GM10266 (cell line): ENCODE measurements at regions not wholly inside any gene's neighbourhood (a gene's known extent, or its start where the extent isn't known, plus 50 kb on each side); places are given as distances from the start of the nearest gene placed in this dataset.

Experiments used
- DNase-seq: peaks from one replicate; pipeline ENCODE4 v3.0.0; 2012; ENCODE audit errors: extremely low spot score
- TF ChIP-seq, protein P1 (sequence below): IDR thresholded peaks from 2 replicates; pipeline ENCODE4 v1.5.1; 2012; ENCODE audit warnings: mild to moderate bottlenecking, low read depth; ENCODE audit not compliant: control insufficient read depth, insufficient read depth; ENCODE audit errors: missing control alignments

GRCh38 chr13:78022164-78022877, 103.7 kb upstream of the EDNRB start:
- TF ChIP-seq, protein P1, sequence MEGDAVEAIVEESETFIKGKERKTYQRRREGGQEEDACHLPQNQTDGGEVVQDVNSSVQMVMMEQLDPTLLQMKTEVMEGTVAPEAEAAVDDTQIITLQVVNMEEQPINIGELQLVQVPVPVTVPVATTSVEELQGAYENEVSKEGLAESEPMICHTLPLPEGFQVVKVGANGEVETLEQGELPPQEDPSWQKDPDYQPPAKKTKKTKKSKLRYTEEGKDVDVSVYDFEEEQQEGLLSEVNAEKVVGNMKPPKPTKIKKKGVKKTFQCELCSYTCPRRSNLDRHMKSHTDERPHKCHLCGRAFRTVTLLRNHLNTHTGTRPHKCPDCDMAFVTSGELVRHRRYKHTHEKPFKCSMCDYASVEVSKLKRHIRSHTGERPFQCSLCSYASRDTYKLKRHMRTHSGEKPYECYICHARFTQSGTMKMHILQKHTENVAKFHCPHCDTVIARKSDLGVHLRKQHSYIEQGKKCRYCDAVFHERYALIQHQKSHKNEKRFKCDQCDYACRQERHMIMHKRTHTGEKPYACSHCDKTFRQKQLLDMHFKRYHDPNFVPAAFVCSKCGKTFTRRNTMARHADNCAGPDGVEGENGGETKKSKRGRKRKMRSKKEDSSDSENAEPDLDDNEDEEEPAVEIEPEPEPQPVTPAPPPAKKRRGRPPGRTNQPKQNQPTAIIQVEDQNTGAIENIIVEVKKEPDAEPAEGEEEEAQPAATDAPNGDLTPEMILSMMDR: no peak
- peak; percentile 44 for DNase-seq

DNA sequence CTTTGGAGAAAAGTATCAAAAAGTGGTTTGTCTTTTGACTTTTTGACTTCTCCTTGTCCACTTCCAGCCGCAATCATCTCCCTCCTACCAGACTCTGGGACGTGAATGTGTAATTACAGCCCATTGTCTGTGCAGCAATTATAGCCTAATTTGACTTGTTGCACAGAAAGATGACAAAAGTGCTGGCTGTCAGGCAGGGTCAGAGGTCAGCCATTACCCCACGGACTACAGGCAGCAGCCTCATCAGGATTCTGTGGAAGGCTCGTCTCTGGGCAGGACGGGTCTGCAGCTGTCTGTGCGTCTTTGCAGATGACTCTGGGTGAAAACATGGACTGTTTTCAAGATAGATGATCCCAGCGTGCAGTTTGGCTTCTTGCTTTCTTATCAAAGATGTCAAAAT, 102.2 kb upstream of the EDNRB start:
- no peak for DNase-seq
- TF ChIP-seq, protein P1: no peak

GRCh38 chr13:78015782-78016181, 97.2 kb upstream of the EDNRB start:
- TF ChIP-seq, protein P1: no peak

DNA sequence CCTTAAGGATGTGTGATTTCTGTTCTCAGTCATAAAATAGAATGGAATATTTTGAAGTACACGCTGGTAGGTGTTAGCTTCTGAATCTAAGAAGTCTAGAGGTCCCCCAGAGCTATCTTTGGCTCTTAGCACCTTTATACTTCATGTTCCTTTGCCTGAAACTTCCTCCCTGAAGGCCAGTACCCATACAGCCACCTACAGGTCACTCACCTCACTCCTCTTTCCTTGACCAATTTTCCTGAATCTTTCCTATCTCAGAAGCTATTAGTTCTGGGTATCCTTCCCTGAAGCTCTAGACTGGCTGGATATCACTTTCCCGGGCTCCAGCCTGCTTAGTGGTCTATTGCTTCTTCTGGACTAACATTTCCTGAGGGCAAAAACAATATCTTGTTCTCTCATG, 93.4 kb upstream of the EDNRB start:
- no peak for DNase-seq
- TF ChIP-seq, protein P1: no peak

More at GRCh38 chr13:78015782-78016181, 97.2 kb upstream of the EDNRB start:
- DNase-seq: no peak

DNA sequence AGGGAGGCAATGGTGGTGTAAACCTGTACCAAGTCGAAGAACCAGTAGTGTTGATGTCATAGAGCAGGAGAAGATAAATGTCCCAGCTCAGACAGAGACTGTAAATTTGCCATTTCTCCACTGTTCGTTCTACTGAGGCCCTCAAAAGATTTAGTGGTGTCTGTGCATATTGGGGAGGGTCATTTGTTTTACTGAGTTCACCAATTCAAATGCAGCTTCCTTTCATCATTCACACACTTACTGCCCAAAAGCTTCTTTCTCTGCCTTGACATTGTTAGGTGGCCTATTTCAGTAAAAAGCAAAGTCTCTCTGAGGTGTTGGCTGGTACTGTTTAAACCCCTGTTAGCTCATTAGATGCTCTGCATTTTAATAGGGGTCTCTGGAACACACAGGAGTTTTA, 86.2 kb upstream of the EDNRB start:
- no peak for DNase-seq
- TF ChIP-seq, protein P1: no peak

DNA sequence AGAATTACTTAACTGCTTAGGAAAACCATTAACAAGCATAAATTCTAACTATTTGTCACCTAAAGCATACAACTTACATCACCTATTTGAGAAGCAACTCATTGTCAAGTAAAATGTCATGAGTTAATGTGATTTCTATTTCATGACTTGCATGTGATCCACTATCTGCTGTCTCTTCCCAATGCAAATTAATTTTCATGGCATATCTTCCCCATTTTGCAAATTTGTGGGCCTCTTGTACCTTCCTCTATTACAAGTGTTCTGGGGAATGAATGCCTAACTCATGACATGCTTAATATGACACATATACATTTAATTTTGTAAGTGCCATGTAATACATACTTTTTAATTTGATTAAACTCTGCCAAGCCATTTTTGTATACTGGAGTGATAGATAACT, 81.1 kb upstream of the EDNRB start:
- DNase-seq: no peak
- TF ChIP-seq, protein P1: no peak

DNA sequence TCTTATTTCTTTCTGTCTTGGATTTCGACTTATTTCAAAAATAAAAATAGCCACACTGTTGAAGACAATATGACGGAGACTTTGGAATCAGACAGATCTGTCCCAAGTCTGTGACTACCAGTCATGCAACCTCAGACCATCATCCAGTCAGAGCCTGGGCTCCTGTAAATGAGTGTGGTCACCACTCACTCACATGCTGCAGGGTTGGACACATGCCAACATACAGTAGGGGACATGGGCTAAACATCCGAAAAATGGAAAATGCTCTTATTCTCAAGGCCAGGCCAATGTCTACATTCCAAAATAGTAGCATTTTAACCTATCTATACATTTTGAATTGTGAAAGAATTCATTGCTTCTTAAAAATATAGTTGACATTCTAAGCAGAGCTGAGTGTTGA, 75.5 kb upstream of the EDNRB start:
- TF ChIP-seq, protein P1: no peak
- DNase-seq: no peak
